BLaER1 treated with 17β-estradiol and CSF1 and Interleukin-3, amounts not matched to agents 10 nM and 100 nM (cell line): ENCODE measurements at regions not wholly inside any gene's neighbourhood (a gene's known extent, or its start where the extent isn't known, plus 50 kb on each side); places are given as distances from the start of the nearest gene placed in this dataset.

Experiments used
- H3K27ac ChIP-seq, 11 experiments: shearing (Covaris generic); formaldehyde crosslinking; 2 replicates each; pipeline ENCODE4 v1.8.1; 2022
- H3K27me3 ChIP-seq, 11 experiments: shearing (Covaris generic); formaldehyde crosslinking; 2 replicates each; pipeline ENCODE4 v1.8.1; 2022
- H3K36me3 ChIP-seq, 11 experiments: shearing (Covaris generic); formaldehyde crosslinking; 2 replicates each; pipeline ENCODE4 v1.8.1; 2022
- H3K4me1 ChIP-seq, 10 experiments: shearing (Covaris generic); formaldehyde crosslinking; 2 replicates each; pipeline ENCODE4 v1.8.1; 2022
- H3K4me2 ChIP-seq, 11 experiments: shearing (Covaris generic); formaldehyde crosslinking; 2 replicates each; pipeline ENCODE4 v1.8.1; 2022
- H3K4me3 ChIP-seq, 10 experiments: shearing (Covaris generic); formaldehyde crosslinking; 2 replicates each; pipeline ENCODE4 v1.8.1; 2022
- H3K9ac ChIP-seq, 11 experiments: shearing (Covaris generic); formaldehyde crosslinking; 2 replicates each; pipeline ENCODE4 v1.8.1; 2022
- H3K9me3 ChIP-seq, 11 experiments: shearing (Covaris generic); formaldehyde crosslinking; replicated peaks in 1 of 11; 2 replicates each; pipeline ENCODE4 v1.8.1; 2022
- H4K20me1 ChIP-seq, 11 experiments: shearing (Covaris generic); formaldehyde crosslinking; 2 replicates each; pipeline ENCODE4 v1.8.1; 2022
- Cebpa-rat ChIP-seq, 11 experiments: shearing (Covaris generic); IDR thresholded peaks; 2 replicates each; pipeline ENCODE4 v1.8.1; 2022

DNA sequence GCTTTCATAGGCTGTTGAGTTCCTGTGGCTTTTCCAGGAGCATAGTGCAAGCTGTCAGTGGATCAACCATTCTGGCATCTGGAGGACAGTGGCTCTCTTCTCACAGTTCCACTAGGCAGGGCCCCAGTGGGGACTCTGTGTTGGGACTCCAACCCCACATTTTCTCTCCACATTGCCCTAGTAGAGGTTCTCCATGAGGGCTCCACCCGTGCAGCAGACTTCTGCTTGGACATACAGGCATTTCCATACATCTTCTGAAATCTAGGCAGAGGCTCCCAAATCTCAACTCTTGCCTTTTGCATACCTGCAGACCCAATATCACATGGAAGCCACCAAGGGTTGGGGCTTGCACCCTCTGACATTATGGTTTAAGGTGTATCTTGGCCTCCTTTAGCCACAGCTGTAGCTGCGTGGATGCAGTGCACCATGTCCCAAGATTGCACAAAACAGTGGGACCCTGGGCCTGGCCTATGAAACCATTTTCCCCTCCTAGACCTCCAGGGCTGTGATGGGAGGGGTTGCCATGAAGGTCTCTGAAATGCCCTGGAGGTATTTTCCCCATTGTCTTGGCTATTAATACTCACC lies 645.9 kb upstream of the CITED2 start:
- H3K36me3 ChIP-seq: peaks cover 0 to 6% (median 0%) of the 10 kb centered on the region in 11 experiments; a peak in 2 of 22 replicates
- H3K9me3 ChIP-seq: peaks cover 27 to 36% (median 32%) of the 10 kb centered on the region in 11 experiments
- no peaks in the 10 kb centered on the region for H4K20me1 ChIP-seq
- H3K27ac ChIP-seq: no peak overlapping the region
- no peak overlapping the region for H3K9ac ChIP-seq
- no peak overlapping the region for H3K4me2 ChIP-seq
- H3K4me1 ChIP-seq: peaks cover 0 to 21% (median 0%) of the 10 kb centered on the region in 10 experiments; a peak in 4 of 20 replicates
- TF ChIP-seq Cebpa-rat (IDR thresholded peaks at IDR 0.05): no peak
- no peaks in the 10 kb centered on the region; a peak in 1 of 22 replicates for H3K27me3 ChIP-seq
- H3K4me3 ChIP-seq: no peak overlapping the region

DNA sequence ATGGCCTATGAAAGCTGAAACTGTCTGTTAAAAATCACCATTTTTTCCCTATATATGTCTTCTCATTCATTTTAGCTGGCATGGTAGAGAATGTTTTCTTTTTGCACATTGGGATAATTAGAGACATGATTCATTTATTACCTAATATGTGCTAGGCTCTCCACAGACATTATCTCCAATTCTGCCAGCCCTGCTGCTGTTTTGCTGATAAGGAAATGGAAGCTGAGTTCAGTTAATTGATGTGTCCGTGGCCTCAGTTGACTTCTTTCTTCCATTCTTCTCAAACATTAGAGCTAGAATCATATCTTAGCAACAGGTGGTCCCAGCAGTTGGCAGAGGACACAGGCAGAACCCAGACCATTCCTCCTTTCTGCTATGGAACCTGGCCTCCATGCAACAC lies 644.1 kb upstream of the CITED2 start:
- no peak for TF ChIP-seq Cebpa-rat (IDR thresholded peaks at IDR 0.05)
- H3K27ac ChIP-seq: no peak overlapping the region
- peaks cover 0 to 21% (median 0%) of the 10 kb centered on the region in 10 experiments; a peak in 4 of 20 replicates for H3K4me1 ChIP-seq
- peaks cover 36 to 49% (median 41%) of the 10 kb centered on the region in 11 experiments for H3K9me3 ChIP-seq
- H3K4me3 ChIP-seq: no peak overlapping the region
- H4K20me1 ChIP-seq: no peaks in the 10 kb centered on the region
- no peak overlapping the region for H3K4me2 ChIP-seq
- H3K9ac ChIP-seq: no peak overlapping the region
- peaks cover 0 to 6% (median 0%) of the 10 kb centered on the region in 11 experiments; a peak in 2 of 22 replicates for H3K36me3 ChIP-seq
- no peaks in the 10 kb centered on the region; a peak in 1 of 22 replicates for H3K27me3 ChIP-seq

DNA sequence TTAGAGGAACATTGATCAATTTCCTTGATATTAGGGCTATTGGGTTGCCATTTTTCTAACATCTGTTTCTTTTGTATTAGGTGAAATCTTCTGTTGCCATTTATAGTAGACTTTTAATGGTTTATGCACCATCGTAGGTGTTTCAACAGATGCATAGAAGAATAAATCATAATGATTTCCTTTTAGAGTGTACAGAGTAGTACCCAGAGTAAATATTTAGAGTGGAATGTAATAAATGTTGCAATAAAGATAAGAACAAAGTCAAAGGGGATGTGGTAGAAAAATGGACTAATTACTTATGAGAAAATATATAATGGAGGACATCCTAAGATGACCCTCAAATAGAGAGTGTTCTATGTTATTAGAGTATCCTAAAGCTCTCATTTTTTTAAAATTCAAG lies 643.0 kb upstream of the CITED2 start:
- Histone ChIP-seq H3K9me3 (peaks cover 41 to 58% (median 46%) of the 10 kb centered on the region in 11 experiments), H3K4me3 (no peak overlapping the region)
- TF ChIP-seq Cebpa-rat (IDR thresholded peaks at IDR 0.05): no peak

DNA sequence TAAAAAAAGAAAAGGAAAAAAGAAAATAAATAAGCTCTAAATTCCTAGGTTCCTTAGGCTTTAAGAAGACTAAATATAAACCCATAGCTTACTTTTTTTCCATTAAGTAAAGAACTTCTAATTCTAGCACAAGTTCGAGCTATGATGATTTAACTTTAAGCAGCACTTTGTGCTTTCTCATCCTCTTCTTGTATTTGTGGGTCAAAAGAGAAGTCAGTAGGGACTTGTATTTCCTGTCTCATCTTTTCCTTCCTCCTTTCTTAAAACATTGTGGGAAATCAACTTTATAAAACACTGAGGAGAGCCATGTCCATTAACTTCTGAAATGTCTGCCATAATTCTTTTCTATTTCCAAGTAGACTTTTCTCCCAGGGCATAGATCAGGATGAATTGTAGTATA lies 637.7 kb upstream of the CITED2 start:
- Histone ChIP-seq H3K36me3 (no peaks in the 10 kb centered on the region), H3K9ac (no peak overlapping the region), H3K27ac (peak overlapping the region in 8 of 11 experiments; percentile 4 to 52 (median 14); a peak in 9 of 22 replicates), H3K4me3 (no peak overlapping the region), H3K4me2 (peak overlapping the region; percentile 39 to 79 (median 59); a peak in 20 of 22 replicates), H4K20me1 (no peaks in the 10 kb centered on the region), H3K9me3 (peaks cover 10 to 33% (median 21%) of the 10 kb centered on the region in 11 experiments; a peak in 18 of 22 replicates), H3K4me1 (peaks cover 12 to 53% (median 20%) of the 10 kb centered on the region in 10 experiments), H3K27me3 (no peaks in the 10 kb centered on the region)
- no peak for TF ChIP-seq Cebpa-rat (IDR thresholded peaks at IDR 0.05)

More for the DNA sequence above, 643.0 kb upstream of the CITED2 start:
- H3K4me1 ChIP-seq: peaks cover 4 to 31% (median 7%) of the 10 kb centered on the region in 10 experiments; a peak in 19 of 20 replicates
- H3K9ac ChIP-seq: no peak overlapping the region
- H4K20me1 ChIP-seq: no peaks in the 10 kb centered on the region
- H3K36me3 ChIP-seq: peaks cover 0 to 6% (median 0%) of the 10 kb centered on the region in 11 experiments; a peak in 2 of 22 replicates
- no peak overlapping the region for H3K4me2 ChIP-seq
- no peaks in the 10 kb centered on the region; a peak in 1 of 22 replicates for H3K27me3 ChIP-seq
- H3K27ac ChIP-seq: no peak overlapping the region

DNA sequence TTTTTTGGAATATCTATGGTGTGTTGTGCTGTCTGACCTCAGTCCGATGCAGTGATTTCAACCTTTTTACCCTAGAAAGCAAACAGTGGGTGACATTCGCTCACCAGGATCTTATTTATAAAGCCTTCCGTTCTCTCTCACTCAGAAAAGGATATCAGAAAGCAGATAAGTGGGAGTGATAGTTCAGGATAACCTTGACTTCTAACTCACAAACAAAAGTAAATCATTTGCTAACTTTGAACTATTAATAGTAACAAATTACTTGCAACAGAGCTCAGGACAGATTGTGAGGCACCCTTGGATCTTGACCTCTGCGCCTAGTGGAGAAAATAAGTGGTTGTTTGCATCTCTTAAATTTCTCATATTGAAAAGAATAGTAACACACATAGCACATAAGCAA lies 637.1 kb upstream of the CITED2 start:
- Histone ChIP-seq H3K4me3 (no peak overlapping the region), H3K4me2 (peak overlapping the region; percentile 39 to 79 (median 59)), H3K4me1 (peaks cover 12 to 50% (median 20%) of the 10 kb centered on the region in 10 experiments), H3K27ac (peak overlapping the region in 7 of 11 experiments; percentile 3 to 52 (median 12); a peak in 8 of 22 replicates), H4K20me1 (no peaks in the 10 kb centered on the region), H3K9ac (peak overlapping the region in 1 of 11 experiments; percentile 26; a peak in 1 of 22 replicates), H3K27me3 (no peaks in the 10 kb centered on the region), H3K9me3 (peaks cover 11 to 38% (median 22%) of the 10 kb centered on the region in 11 experiments; a peak in 18 of 22 replicates), H3K36me3 (no peaks in the 10 kb centered on the region)
- TF ChIP-seq Cebpa-rat (IDR thresholded peaks at IDR 0.05): no peak

DNA sequence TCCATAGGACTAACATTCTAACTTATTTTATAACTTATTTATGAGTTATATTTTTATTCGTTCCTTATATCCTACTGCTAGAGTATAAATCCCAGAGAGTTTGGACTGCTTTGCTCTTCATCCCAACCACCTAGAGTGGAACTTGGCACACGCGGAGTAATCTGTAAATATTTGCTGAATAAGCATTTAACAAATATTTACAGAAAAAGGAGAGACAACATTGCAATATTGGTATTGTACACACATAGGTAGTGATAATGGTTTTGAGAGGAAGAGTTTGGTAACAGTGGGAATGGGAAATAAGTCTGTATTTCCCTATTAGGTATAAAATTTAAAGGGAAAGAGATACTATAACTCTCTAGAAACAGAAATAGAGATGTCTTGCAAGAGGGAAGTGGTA lies 634.8 kb upstream of the CITED2 start:
- peaks cover 9 to 30% (median 18%) of the 10 kb centered on the region in 11 experiments; a peak in 18 of 22 replicates for H3K9me3 ChIP-seq
- H3K27me3 ChIP-seq: no peaks in the 10 kb centered on the region
- peaks cover 12 to 42% (median 20%) of the 10 kb centered on the region in 10 experiments for H3K4me1 ChIP-seq
- no peaks in the 10 kb centered on the region for H3K36me3 ChIP-seq
- no peaks in the 10 kb centered on the region for H4K20me1 ChIP-seq
- no peak overlapping the region for H3K27ac ChIP-seq
- H3K9ac ChIP-seq: no peak overlapping the region
- no peak overlapping the region for H3K4me3 ChIP-seq
- no peak for TF ChIP-seq Cebpa-rat (IDR thresholded peaks at IDR 0.05)
- peak overlapping the region in 2 of 11 experiments; percentile 19 to 29; a peak in 2 of 22 replicates for H3K4me2 ChIP-seq

DNA sequence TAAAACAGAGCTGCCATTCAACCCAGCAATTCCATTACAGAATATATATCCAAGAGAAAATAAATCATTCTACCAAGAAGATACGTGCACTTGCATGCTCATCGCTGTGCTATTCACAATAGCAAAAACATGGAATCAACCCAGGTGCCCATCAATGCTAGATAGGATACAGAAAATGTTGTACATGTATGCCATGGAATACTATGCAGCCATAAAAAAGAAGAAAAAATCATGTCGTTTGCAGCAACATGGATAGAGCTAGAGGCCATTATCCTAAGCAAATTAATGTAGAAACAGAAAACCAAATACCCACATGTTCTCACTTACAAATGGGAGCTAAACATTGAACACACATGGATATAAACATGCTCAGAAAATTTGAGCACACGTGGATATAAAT lies 633.1 kb upstream of the CITED2 start:
- Histone ChIP-seq H4K20me1 (no peaks in the 10 kb centered on the region), H3K9me3 (peaks cover 0 to 14% (median 7%) of the 10 kb centered on the region in 11 experiments; a peak in 9 of 22 replicates), H3K4me2 (no peak overlapping the region), H3K36me3 (no peaks in the 10 kb centered on the region), H3K9ac (no peak overlapping the region), H3K27ac (no peak overlapping the region), H3K27me3 (no peaks in the 10 kb centered on the region), H3K4me1 (peaks cover 8 to 34% (median 15%) of the 10 kb centered on the region in 10 experiments), H3K4me3 (no peak overlapping the region)
- TF ChIP-seq Cebpa-rat (IDR thresholded peaks at IDR 0.05): no peak

DNA sequence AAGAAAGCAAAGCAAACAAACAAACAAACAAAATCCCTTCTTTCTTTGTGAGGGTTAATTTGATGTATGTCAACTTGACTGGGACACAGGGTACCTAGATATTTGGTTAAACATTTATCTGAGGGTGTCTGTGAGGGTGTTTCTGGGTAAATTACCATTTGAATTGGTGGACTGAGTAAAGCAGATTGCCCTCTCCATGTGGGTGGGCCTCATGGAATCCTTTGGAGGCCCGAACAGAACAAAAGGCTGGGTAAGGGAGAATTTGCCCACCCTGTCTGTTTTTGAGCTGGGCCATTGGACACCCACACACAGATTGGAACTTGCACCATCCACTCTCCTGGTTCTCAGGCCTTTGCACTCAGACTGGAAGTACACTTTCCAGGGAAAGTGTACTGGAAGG lies 628.8 kb upstream of the CITED2 start:
- H3K4me2 ChIP-seq: no peak overlapping the region
- no peaks in the 10 kb centered on the region for H3K27me3 ChIP-seq
- peaks cover 0 to 3% (median 0%) of the 10 kb centered on the region in 10 experiments; a peak in 1 of 20 replicates for H3K4me1 ChIP-seq
- no peaks in the 10 kb centered on the region for H4K20me1 ChIP-seq
- no peak for TF ChIP-seq Cebpa-rat (IDR thresholded peaks at IDR 0.05)
- no peaks in the 10 kb centered on the region for H3K36me3 ChIP-seq
- H3K27ac ChIP-seq: no peak overlapping the region
- peaks cover 0 to 21% (median 15%) of the 10 kb centered on the region in 11 experiments; a peak in 15 of 22 replicates for H3K9me3 ChIP-seq
- no peak overlapping the region for H3K4me3 ChIP-seq
- H3K9ac ChIP-seq: no peak overlapping the region

DNA sequence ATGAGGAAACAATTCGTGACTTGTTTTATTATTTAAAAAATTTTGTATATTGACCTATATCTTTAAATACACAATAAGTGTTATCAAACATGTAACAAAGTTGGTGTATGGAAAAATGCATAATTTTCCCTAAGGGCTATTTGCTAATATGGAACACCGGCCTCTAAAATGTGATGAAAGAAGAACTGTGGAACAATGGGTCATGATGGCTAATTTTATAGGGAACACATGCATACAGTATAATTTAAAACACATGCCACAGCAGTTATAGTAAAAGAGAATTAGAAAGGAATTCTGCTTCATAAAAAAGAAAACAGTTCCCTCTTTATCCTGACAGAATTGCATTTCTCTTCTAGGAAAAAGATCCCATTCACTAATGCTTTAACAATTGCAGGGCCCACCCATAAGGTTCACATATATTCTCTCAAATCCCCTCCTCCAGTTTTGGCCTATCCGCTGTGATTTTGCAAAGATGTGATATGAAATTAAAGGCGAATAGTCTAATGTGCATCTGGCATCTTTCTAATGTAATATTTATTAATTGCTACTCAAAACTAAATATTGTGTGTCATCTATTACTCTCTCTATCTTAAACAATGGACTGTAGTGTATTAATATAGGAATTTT lies 628.1 kb upstream of the CITED2 start:
- peaks cover 0 to 3% (median 0%) of the 10 kb centered on the region in 10 experiments; a peak in 1 of 20 replicates for H3K4me1 ChIP-seq
- no peak for TF ChIP-seq Cebpa-rat (IDR thresholded peaks at IDR 0.05)
- H3K27me3 ChIP-seq: no peaks in the 10 kb centered on the region
- H4K20me1 ChIP-seq: no peaks in the 10 kb centered on the region
- H3K4me2 ChIP-seq: no peak overlapping the region
- no peak overlapping the region for H3K9ac ChIP-seq
- peaks cover 0 to 15% (median 11%) of the 10 kb centered on the region in 11 experiments; a peak in 15 of 22 replicates for H3K9me3 ChIP-seq
- no peak overlapping the region for H3K4me3 ChIP-seq
- H3K36me3 ChIP-seq: no peaks in the 10 kb centered on the region
- H3K27ac ChIP-seq: no peak overlapping the region
